BE2C (cell line): ENCODE measurements at regions not wholly inside any gene's neighbourhood (a gene's known extent, or its start where the extent isn't known, plus 50 kb on each side); places are given as distances from the start of the nearest gene placed in this dataset.

Source experiments
- DNase-seq: peaks from one replicate; pipeline ENCODE4 v3.0.0-alpha.2; 2020
- H3K27me3 ChIP-seq: fragments of 250-450 bp; sonication (Bioruptor Pico); 2 replicates; pipeline ENCODE4 v1.5.1; 2020; ENCODE audit warnings: mild to moderate bottlenecking
- H3K36me3 ChIP-seq: fragments of 250-450 bp; sonication (Bioruptor Pico); 2 replicates; pipeline ENCODE4 v1.5.1; 2020; ENCODE audit warnings: mild to moderate bottlenecking
- H3K4me1 ChIP-seq: fragments of 250-450 bp; sonication (Bioruptor Pico); 2 replicates; pipeline ENCODE4 v1.5.1; 2020
- H3K4me3 ChIP-seq: 2 replicates; pipeline ENCODE4 v1.5.1; 2011; ENCODE audit warnings: low read depth, low read length
- H3K9me3 ChIP-seq: fragments of 250-450 bp; sonication (Bioruptor Pico); 2 replicates; pipeline ENCODE4 v1.5.1; 2020
- TF ChIP-seq, protein P1 (sequence below): IDR thresholded peaks from 2 replicates; pipeline ENCODE4 v1.5.1; 2012; ENCODE audit warnings: mild to moderate bottlenecking, low read depth, low read length

DNA sequence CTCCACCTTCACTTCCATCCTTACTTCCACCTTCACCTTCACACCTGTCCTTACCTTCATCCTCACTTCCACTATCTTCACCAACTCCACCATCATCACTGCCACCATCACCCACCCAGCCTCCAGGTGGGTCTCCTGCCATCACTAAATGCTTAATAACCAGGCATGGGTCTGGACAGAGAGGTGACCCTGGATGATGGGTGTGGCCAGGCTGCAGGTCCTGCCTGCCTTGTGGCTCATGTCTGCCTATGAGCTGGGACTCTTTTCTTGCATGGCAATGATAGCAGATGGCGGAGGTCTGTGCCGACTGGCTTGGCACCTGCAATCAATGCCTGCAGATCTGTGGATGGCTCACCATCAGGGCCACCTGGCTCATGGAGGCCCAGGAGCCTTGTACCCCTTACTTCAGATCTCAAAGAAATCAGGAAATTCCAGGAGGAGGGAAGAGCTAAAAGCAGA is 60.1 kb upstream of the ELN start:
- H3K27me3 ChIP-seq, result no peaks in the 10 kb centered on the region
- H3K9me3 ChIP-seq, result no peaks in the 10 kb centered on the region
- TF ChIP-seq, protein P1, sequence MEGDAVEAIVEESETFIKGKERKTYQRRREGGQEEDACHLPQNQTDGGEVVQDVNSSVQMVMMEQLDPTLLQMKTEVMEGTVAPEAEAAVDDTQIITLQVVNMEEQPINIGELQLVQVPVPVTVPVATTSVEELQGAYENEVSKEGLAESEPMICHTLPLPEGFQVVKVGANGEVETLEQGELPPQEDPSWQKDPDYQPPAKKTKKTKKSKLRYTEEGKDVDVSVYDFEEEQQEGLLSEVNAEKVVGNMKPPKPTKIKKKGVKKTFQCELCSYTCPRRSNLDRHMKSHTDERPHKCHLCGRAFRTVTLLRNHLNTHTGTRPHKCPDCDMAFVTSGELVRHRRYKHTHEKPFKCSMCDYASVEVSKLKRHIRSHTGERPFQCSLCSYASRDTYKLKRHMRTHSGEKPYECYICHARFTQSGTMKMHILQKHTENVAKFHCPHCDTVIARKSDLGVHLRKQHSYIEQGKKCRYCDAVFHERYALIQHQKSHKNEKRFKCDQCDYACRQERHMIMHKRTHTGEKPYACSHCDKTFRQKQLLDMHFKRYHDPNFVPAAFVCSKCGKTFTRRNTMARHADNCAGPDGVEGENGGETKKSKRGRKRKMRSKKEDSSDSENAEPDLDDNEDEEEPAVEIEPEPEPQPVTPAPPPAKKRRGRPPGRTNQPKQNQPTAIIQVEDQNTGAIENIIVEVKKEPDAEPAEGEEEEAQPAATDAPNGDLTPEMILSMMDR, result no peak
- no peak overlapping the region for H3K4me3 ChIP-seq
- no peak for DNase-seq
- H3K36me3 ChIP-seq, result no peaks in the 10 kb centered on the region
- no peaks in the 10 kb centered on the region for H3K4me1 ChIP-seq

DNA sequence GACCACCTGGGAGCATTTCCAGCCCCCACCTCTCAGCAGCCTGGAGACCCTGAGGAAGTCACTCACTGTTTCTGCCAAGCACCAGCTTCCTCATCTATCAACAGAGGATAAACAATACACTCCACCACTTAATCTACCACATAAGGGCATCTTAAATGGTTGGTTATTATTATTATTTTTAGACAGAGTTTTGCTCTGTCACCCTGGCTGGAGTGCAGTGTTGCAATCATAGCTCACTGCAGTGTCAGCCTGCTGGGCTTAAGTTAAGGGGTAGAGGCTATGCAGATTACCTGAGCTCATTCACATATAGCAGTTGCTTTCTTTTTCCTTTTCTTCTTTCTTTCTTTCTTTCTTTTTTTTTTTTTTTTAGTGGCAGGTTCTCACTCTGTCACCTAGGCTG is 59.5 kb upstream of the ELN start:
- Histone ChIP-seq H3K9me3 (no peaks in the 10 kb centered on the region), H3K36me3 (no peaks in the 10 kb centered on the region), H3K4me1 (no peaks in the 10 kb centered on the region), H3K27me3 (no peaks in the 10 kb centered on the region), H3K4me3 (no peak overlapping the region)
- DNase-seq, result no peak
- TF ChIP-seq, protein P1, result no peak

DNA sequence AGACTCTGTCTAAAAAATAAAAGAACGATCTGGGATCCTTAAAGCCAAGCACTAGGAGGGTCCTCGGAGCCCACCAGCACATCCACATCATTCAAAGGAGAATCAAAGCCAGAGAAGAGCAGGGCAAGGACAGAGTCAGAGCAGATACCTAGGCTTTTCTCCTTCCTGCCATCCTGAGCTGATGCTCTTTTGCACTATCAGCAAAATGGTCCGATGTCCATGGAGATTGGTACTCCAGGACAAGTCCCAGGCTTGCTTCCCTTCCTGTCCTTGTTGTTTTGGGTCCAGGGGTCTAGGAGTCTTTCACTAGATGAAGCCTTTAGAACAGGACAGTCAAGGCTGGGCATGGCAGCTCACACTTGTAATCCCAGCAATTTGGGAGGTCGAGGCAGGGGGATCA is 58.0 kb upstream of the ELN start:
- H3K36me3 ChIP-seq, result no peaks in the 10 kb centered on the region
- TF ChIP-seq, protein P1, result no peak
- H3K27me3 ChIP-seq, result no peaks in the 10 kb centered on the region
- H3K4me3 ChIP-seq, result no peak overlapping the region
- no peaks in the 10 kb centered on the region for H3K9me3 ChIP-seq
- DNase-seq, result no peak
- no peaks in the 10 kb centered on the region for H3K4me1 ChIP-seq

DNA sequence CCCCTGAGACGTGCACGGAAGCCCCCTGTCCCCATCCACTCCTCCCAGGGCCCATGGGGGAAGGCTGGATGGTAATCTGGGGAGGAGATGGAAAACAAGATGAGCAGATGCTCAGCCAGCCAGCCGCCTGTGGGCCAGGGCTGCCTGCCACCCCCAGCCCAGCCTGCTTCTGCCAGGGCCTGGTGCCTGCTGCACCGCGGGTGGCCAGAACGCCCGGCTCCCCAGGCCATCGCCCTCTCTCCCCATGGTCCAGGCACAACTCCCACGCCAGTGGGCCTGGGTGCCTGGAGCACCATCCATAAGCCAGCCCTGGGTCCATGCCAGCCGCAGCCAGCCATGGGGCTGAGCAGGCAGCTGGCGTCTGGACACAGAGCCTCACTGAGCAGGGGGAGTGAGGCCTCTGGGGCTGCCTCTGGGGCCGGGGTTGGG is 57.2 kb upstream of the ELN start:
- DNase-seq, result peak; percentile 71
- no peaks in the 10 kb centered on the region for H3K9me3 ChIP-seq
- TF ChIP-seq, protein P1, result no peak
- no peaks in the 10 kb centered on the region for H3K27me3 ChIP-seq
- H3K4me1 ChIP-seq, result no peaks in the 10 kb centered on the region
- no peaks in the 10 kb centered on the region for H3K36me3 ChIP-seq
- H3K4me3 ChIP-seq, result no peak overlapping the region

DNA sequence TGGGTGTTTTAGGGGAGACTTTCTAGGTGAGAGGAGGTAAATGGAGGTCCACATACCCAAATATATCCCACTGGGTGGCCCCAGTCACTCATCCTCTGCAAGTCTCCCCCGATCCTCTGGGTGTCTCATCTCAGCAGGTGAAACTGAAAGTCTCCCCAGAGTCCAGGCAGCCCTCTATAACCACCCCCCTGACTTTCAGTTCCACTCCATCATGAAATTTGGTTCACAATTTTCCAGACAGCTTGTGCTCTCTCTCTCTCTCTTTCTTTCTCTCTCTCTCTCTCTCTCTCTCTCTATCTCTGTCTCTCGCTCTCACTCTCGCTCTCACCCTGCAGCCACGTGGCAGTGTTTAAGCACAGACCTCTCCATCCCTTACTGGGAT is 56.7 kb upstream of the ELN start:
- no peak for DNase-seq
- no peaks in the 10 kb centered on the region for H3K9me3 ChIP-seq
- H3K36me3 ChIP-seq, result no peaks in the 10 kb centered on the region

DNA sequence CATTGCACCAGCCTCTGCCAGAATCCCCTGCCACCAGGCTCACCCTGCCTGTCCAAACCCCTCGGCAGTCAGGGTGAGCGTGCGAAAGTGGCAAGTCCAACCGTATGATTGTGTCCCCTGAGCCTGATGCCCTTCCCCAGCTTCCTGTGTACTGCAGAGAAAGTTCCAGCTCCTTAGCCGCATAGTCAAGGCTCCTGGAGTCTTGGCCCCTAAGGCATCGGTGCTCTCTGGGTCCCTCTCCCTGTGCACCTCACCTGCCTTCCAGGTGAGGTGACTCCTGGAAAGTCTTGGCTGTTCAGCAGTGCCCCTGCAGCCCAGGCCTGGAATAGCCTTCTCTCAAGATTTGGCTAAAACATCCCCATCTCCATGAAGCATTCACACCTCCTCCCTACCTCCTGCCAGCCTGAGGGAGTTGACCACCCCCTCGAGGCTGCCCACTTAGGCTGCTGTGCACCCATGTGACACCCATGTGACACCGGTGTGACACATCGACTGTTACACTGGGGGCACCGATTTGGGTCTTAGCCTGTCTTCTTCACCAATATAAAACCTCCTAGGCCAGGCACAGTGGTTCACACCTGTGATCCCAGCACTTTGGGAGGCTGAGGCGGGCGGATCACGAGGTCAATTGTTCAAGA is 56.1 kb upstream of the ELN start:
- TF ChIP-seq, protein P1, result no peak
- Histone ChIP-seq H3K4me3 (no peak overlapping the region), H3K36me3 (no peaks in the 10 kb centered on the region), H3K4me1 (peaks cover 4% of the 10 kb centered on the region), H3K9me3 (no peaks in the 10 kb centered on the region), H3K27me3 (no peaks in the 10 kb centered on the region)
- no peak for DNase-seq

More for the DNA sequence above, 56.7 kb upstream of the ELN start:
- Histone ChIP-seq H3K4me1 (no peaks in the 10 kb centered on the region), H3K4me3 (no peak overlapping the region), H3K27me3 (no peaks in the 10 kb centered on the region)
- TF ChIP-seq, protein P1, result no peak
